GM12873 (cell line): ENCODE measurements at regions not wholly inside any gene's neighbourhood (a gene's known extent, or its start where the extent isn't known, plus 50 kb on each side); places are given as distances from the start of the nearest gene placed in this dataset.

Source experiments
- CTCF ChIP-seq: IDR thresholded peaks from 2 replicates; pipeline ENCODE4 v1.5.1; 2012; ENCODE audit warnings: low read depth, mild to moderate bottlenecking, moderate library complexity, low read length, control low read depth; ENCODE audit not compliant: insufficient read depth; ENCODE audit errors: missing control alignments

GRCh38 chr16:35480361-35480760, 2020.9 kb downstream of the TP53TG3F start:
- no peak for TF ChIP-seq CTCF

GRCh38 chr16:35480988-35481387, 2021.6 kb downstream of the TP53TG3F start:
- TF ChIP-seq CTCF: no peak

- TF ChIP-seq CTCF: no peak
Observed at GRCh38 chr16:35485915-35486314, 2026.5 kb downstream of the TP53TG3F start.

DNA sequence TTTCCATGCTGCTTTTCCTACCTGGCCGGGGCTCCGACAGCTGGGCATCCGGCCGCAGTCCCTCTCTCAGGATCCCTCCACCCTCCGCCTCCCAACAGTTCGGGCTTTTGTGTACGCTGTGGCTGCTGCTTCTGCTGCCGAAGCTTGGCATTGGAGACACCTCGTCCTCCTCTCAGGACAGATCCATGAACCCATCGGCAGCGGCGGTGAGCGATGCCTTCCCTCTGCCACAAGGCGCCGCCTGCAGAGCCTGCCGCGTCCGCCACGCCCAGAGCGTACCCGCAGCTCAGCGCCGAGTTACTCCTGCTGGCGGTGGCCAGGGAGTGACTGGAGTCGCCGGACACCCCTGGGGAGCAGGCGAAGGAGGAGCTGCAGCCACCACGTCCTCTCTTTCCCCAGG, 2032.8 kb downstream of the TP53TG3F start:
- no peak for TF ChIP-seq CTCF

- TF ChIP-seq CTCF: no peak
Observed at GRCh38 chr16:35497399-35497798, 2038.0 kb downstream of the TP53TG3F start.

DNA sequence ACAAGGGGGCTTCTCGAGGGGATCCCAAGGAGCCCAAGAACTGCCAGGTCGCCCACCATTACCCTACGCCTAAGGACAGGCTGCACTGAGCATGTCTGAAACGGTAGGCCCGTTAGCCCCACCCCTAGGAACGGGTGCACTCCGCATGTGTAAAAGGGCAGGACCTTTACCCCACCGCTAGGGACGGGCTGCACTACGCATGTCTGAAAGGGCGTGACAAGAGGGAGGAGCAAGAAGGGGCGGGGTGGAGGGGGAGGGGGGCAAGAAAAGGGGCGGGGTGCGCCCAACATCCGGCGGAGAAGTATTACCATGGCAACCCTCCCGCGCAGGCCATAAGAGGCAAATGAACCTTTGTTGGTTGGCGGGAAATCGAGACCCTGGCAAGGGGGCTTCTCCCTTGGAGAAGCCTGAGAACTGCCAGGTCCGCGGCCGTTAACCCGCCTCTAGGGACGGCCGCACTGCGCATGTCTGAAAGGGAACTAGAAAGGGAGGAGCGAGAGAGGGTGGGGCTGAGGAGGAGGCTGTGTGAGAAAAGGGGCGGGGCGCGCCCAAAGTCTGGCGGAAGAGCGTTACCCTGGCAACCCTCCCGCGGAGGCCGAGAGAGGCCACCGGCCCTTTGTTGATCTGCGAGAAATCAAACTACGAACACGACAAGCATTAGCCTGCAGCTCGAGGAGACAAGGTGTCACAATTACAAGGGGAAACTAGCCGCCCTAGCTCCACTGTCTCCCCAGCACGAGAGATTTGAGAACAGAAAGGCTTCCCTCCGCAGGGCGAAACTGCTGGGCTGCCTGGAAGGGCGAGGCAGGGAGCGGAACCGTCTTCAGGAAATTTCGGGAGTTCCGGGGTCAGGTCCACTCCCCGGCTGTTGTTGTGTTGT, 2046.8 kb downstream of the TP53TG3F start:
- no peak for TF ChIP-seq CTCF

DNA sequence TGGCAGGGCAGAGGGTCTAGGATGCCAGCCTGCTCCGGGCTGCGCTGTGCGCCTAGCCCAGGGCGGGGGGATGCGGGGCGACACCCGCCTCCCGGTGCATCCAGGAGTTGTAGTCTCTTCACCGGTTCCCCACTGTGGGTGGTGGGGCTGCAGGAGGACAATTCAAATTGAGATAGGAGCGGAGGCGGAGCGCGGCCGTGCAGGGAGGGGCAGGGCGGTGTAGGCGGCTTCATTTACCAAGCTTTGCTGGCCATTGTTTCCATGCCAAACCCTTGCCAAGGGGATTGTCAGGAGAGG, 2047.4 kb downstream of the TP53TG3F start:
- TF ChIP-seq CTCF: no peak

DNA sequence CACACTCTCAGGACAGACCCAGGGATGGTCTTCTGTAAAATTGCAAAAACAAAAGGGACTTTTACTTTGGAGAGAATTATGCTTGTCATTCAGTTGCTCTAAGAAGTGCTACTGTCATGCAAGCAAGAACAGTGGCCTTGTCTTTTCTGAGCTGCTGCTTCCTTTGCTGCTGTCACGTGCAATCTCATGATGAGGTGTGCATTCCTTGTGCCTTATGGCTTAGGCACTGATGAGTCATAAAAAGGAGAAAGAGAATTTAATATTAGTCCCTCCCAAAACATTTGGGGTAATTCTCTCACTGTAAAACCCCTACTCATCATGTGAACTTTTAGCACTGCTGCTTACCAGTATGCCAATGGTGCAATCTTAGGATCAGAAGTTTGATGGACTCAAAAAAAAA, 2051.3 kb downstream of the TP53TG3F start:
- no peak for TF ChIP-seq CTCF
